ENCODE measurements at regions not wholly inside any gene's neighbourhood (a gene's known extent, or its start where the extent isn't known, plus 50 kb on each side); places are given as distances from the start of the nearest gene placed in this dataset.
"Not testable (repeated sequence)": the region's sequence is repeated elsewhere in the genome, so short reads cannot be mapped to it uniquely, and the experiment has no call there.

GRCh38 chr15:22616976-22617375, 158.3 kb downstream of the GOLGA6L22 start:
- H4K91ac ChIP-seq (replicated peaks; ENCODE audit: insufficient read length, low read length); H3K79me2 ChIP-seq (ENCODE audit: control insufficient read depth in 1 of 2, insufficient read depth in 2 of 2, low read length in 2 of 2); H2AK5ac ChIP-seq (ENCODE audit: low read depth, low read length); H3K4me2 ChIP-seq (ENCODE audit: insufficient read depth in 1 of 2, low read depth in 2 of 2, low read length in 2 of 2); H4K8ac ChIP-seq (ENCODE audit: extremely low read depth, insufficient read depth, low read length); H2BK5ac ChIP-seq (ENCODE audit: low read depth, low read length); H4K5ac ChIP-seq (ENCODE audit: insufficient read length, low read depth, low read length); H3K27ac ChIP-seq (ENCODE audit: low read depth, low read length); H3K9me3 ChIP-seq (ENCODE audit: insufficient read depth in 2 of 2, low read depth in 1 of 2, low read length in 1 of 2); H3K36me3 ChIP-seq (ENCODE audit: control insufficient read depth in 2 of 4, insufficient read depth in 4 of 4, low read length in 3 of 4); H2BK120ac ChIP-seq (replicated peaks; ENCODE audit: low read depth, low read length); CTCF ChIA-PET (ENCODE audit: partially characterized antibody); H3K18ac ChIP-seq (ENCODE audit: extremely low read depth, low read length); FAIRE-seq; DNase-seq (ENCODE audit: low read depth in 1 of 2, low spot score in 2 of 2); H3K23me2 ChIP-seq (ENCODE audit: low read depth, low read length); H2BK15ac ChIP-seq (ENCODE audit: low read length); H2BK20ac ChIP-seq (ENCODE audit: low read length); H3K9ac ChIP-seq (replicated peaks in 1 of 4; ENCODE audit: extremely low read depth in 1 of 4, low read depth in 3 of 4, low read length in 3 of 4); H3K79me1 ChIP-seq (ENCODE audit: low read depth, low read length); H3K4ac ChIP-seq (replicated peaks; ENCODE audit: insufficient read length, low read depth, low read length); H3K14ac ChIP-seq (ENCODE audit: insufficient read length); H3K27me3 ChIP-seq (replicated peaks in 1 of 4; ENCODE audit: control insufficient read depth in 3 of 4, extremely low read depth in 1 of 4, insufficient read depth in 3 of 4, low read length in 3 of 4); H2AFZ ChIP-seq (ENCODE audit: low read length); POLR2A ChIA-PET (ENCODE audit: partially characterized antibody); H3K56ac ChIP-seq (replicated peaks; ENCODE audit: insufficient read length, low read depth, low read length); H3K4me1 ChIP-seq (replicated peaks in 1 of 4; ENCODE audit: control insufficient read depth in 3 of 4, insufficient read depth in 4 of 4, low read length in 3 of 4); H3K23ac ChIP-seq (ENCODE audit: insufficient read length); H2BK12ac ChIP-seq (ENCODE audit: low read depth, low read length); H3K4me3 ChIP-seq (ENCODE audit: extremely low read depth in 1 of 4, insufficient read depth in 2 of 4, low read depth in 3 of 4, low read length in 4 of 4); H4K20me1 ChIP-seq (replicated peaks in 1 of 2; ENCODE audit: control insufficient read depth in 1 of 2, insufficient read depth in 2 of 2, low read length in 2 of 2): not testable (repeated sequence)
- 79% methylated on average over 7 of the region's 9 CpGs; no CpG with 5 or more reads in 1 of the 2 experiments for WGBS, 2 experiments (ENCODE audit: extremely low coverage in 1 of 2, insufficient coverage in 1 of 2, insufficient read length in 1 of 2, insufficient replicate concordance in 2 of 2, low coverage in 1 of 2, low lambda C conversion rate in 2 of 2, missing lambda C conversion rate in 1 of 2)

- H2BK5ac ChIP-seq (ENCODE audit: low read depth, low read length); H3K9me3 ChIP-seq (ENCODE audit: insufficient read depth in 2 of 2, low read depth in 1 of 2, low read length in 1 of 2); CTCF ChIA-PET (ENCODE audit: partially characterized antibody); H2BK12ac ChIP-seq (ENCODE audit: low read depth, low read length); H3K4ac ChIP-seq (replicated peaks; ENCODE audit: insufficient read length, low read depth, low read length); H3K4me3 ChIP-seq (ENCODE audit: extremely low read depth in 1 of 4, insufficient read depth in 2 of 4, low read depth in 3 of 4, low read length in 4 of 4); H3K14ac ChIP-seq (ENCODE audit: insufficient read length); H3K23ac ChIP-seq (ENCODE audit: insufficient read length); H3K79me2 ChIP-seq (ENCODE audit: control insufficient read depth in 1 of 2, insufficient read depth in 2 of 2, low read length in 2 of 2); H3K9ac ChIP-seq (replicated peaks in 1 of 4; ENCODE audit: extremely low read depth in 1 of 4, low read depth in 3 of 4, low read length in 3 of 4); H3K23me2 ChIP-seq (ENCODE audit: low read depth, low read length); H3K18ac ChIP-seq (ENCODE audit: extremely low read depth, low read length); H3K56ac ChIP-seq (replicated peaks; ENCODE audit: insufficient read length, low read depth, low read length); H3K27ac ChIP-seq (ENCODE audit: low read depth, low read length); H4K5ac ChIP-seq (ENCODE audit: insufficient read length, low read depth, low read length); H4K91ac ChIP-seq (replicated peaks; ENCODE audit: insufficient read length, low read length); FAIRE-seq; H2BK120ac ChIP-seq (replicated peaks; ENCODE audit: low read depth, low read length); H3K27me3 ChIP-seq (replicated peaks in 1 of 4; ENCODE audit: control insufficient read depth in 3 of 4, extremely low read depth in 1 of 4, insufficient read depth in 3 of 4, low read length in 3 of 4); H3K4me1 ChIP-seq (replicated peaks in 1 of 4; ENCODE audit: control insufficient read depth in 3 of 4, insufficient read depth in 4 of 4, low read length in 3 of 4); H2AK5ac ChIP-seq (ENCODE audit: low read depth, low read length); H3K79me1 ChIP-seq (ENCODE audit: low read depth, low read length); H2BK20ac ChIP-seq (ENCODE audit: low read length); H2BK15ac ChIP-seq (ENCODE audit: low read length); DNase-seq (ENCODE audit: low read depth in 1 of 2, low spot score in 2 of 2); H2AFZ ChIP-seq (ENCODE audit: low read length); H3K36me3 ChIP-seq (ENCODE audit: control insufficient read depth in 2 of 4, insufficient read depth in 4 of 4, low read length in 3 of 4); H4K20me1 ChIP-seq (replicated peaks in 1 of 2; ENCODE audit: control insufficient read depth in 1 of 2, insufficient read depth in 2 of 2, low read length in 2 of 2); POLR2A ChIA-PET (ENCODE audit: partially characterized antibody); H3K4me2 ChIP-seq (ENCODE audit: insufficient read depth in 1 of 2, low read depth in 2 of 2, low read length in 2 of 2); H4K8ac ChIP-seq (ENCODE audit: extremely low read depth, insufficient read depth, low read length): not testable (repeated sequence)
- WGBS, 2 experiments (ENCODE audit: extremely low coverage in 1 of 2, insufficient coverage in 1 of 2, insufficient read length in 1 of 2, insufficient replicate concordance in 2 of 2, low coverage in 1 of 2, low lambda C conversion rate in 2 of 2, missing lambda C conversion rate in 1 of 2) = 68% methylated on average over 3 of the region's 3 CpGs; no CpG with 5 or more reads in 1 of the 2 experiments
These were observed 154.7 kb upstream of the NIPA1 start for GRCh38 chr15:22631789-22632188.

Measured in H1 (cell line).